HCT116 (cell line): ENCODE measurements at regions not wholly inside any gene's neighbourhood (a gene's known extent, or its start where the extent isn't known, plus 50 kb on each side); places are given as distances from the start of the nearest gene placed in this dataset.
"Not testable (repeated sequence)": the region's sequence is repeated elsewhere in the genome, so short reads cannot be mapped to it uniquely, and the experiment has no call there.

Experiments
- EZH2 ChIP-seq: fragments of 200-600 bp; sonication (generic); IDR thresholded peaks from 2 replicates; pipeline ENCODE4 v1.6.1; 2017; ENCODE audit warnings: antibody characterized with exemption, mixed run types
- EZH2phosphoT487 ChIP-seq: fragments of 200-600 bp; IDR thresholded peaks from 2 replicates; pipeline ENCODE4 v1.6.1; 2018; ENCODE audit warnings: antibody characterized with exemption, borderline replicate concordance
- POLR2A ChIP-seq: IDR thresholded peaks from 2 replicates; pipeline ENCODE4 v1.7.0; 2011; ENCODE audit warnings: borderline replicate concordance; ENCODE audit not compliant: insufficient read depth, insufficient read length; ENCODE audit errors: extremely low read depth
- RAD21 ChIP-seq: IDR thresholded peaks from 2 replicates; pipeline ENCODE4 v1.6.1; 2012; ENCODE audit warnings: low read depth, mild to moderate bottlenecking
- REST ChIP-seq: IDR thresholded peaks from 2 replicates; pipeline ENCODE4 v1.6.1; 2012; ENCODE audit warnings: low read depth
- SIN3A ChIP-seq: IDR thresholded peaks from 2 replicates; pipeline ENCODE4 v1.6.1; 2012; ENCODE audit warnings: low read depth
- SRF ChIP-seq: IDR thresholded peaks from 2 replicates; pipeline ENCODE4 v1.6.1; 2012; ENCODE audit warnings: low read depth
- ZNF274 ChIP-seq: fragments of 200-500 bp; sonication (Bioruptor generic); IDR thresholded peaks from 2 replicates; pipeline ENCODE4 v1.6.1; 2014; ENCODE audit warnings: mild to moderate bottlenecking, low read depth, low read length, inconsistent platforms
- TF ChIP-seq, protein P1 (sequence below), 3 experiments: fragments of 200-600 bp in 1 of 3; sonication (generic) in 1 of 3; IDR thresholded peaks in 2 of 3; conservative IDR thresholded peaks in 1 of 3; 2 replicates each; pipeline ENCODE4 v1.5.1; 2012 to 2017; ENCODE audit warnings: low read depth in 2 of 3, low read length in 2 of 3, antibody characterized with exemption in 1 of 3, borderline replicate concordance in 1 of 3, control low read depth in 1 of 3, mild to moderate bottlenecking in 1 of 3, mixed read lengths in 1 of 3, mixed run types in 1 of 3, moderate library complexity in 1 of 3; ENCODE audit not compliant: insufficient read depth in 1 of 3
- TF ChIP-seq, protein P2 (sequence below): IDR thresholded peaks from 2 replicates; pipeline ENCODE4 v1.6.1; 2011; ENCODE audit warnings: mild to moderate bottlenecking, low read length, moderate library complexity; ENCODE audit not compliant: insufficient replicate concordance; ENCODE audit errors: extremely low read depth

DNA sequence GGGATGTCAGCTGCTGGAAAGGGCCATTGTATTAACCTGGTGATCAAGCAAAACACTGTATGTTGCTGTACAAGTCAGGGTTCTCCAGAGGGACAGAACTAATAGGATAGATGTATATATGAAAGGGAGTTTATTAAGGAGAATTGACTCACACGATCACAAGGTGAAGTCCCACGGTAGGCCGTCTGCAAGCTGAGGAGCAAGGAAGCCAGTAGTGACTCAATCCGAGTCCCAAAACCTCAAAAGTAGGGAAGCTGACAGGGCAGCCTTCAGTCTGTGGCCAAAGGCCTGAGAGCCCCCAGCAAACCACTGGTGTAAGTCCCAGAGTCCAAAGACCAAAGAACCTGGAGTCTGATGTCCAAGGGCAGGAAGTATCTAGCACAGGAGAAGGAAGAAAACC is 116.0 kb upstream of the DAP start:
- not testable (repeated sequence) for TF ChIP-seq POLR2A, ZNF274, SIN3A, REST, RAD21, EZH2, SRF, EZH2phosphoT487
- TF ChIP-seq, protein P1, sequence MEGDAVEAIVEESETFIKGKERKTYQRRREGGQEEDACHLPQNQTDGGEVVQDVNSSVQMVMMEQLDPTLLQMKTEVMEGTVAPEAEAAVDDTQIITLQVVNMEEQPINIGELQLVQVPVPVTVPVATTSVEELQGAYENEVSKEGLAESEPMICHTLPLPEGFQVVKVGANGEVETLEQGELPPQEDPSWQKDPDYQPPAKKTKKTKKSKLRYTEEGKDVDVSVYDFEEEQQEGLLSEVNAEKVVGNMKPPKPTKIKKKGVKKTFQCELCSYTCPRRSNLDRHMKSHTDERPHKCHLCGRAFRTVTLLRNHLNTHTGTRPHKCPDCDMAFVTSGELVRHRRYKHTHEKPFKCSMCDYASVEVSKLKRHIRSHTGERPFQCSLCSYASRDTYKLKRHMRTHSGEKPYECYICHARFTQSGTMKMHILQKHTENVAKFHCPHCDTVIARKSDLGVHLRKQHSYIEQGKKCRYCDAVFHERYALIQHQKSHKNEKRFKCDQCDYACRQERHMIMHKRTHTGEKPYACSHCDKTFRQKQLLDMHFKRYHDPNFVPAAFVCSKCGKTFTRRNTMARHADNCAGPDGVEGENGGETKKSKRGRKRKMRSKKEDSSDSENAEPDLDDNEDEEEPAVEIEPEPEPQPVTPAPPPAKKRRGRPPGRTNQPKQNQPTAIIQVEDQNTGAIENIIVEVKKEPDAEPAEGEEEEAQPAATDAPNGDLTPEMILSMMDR (IDR thresholded peaks at IDR 0.05 in 2 of 3, conservative IDR thresholded peaks at IDR 0.05 in 1 of 3; ENCODE audit: borderline replicate concordance in 1 of 3, insufficient read depth in 1 of 3, low read depth in 2 of 3, low read length in 2 of 3) = not testable (repeated sequence)
- TF ChIP-seq, protein P2, sequence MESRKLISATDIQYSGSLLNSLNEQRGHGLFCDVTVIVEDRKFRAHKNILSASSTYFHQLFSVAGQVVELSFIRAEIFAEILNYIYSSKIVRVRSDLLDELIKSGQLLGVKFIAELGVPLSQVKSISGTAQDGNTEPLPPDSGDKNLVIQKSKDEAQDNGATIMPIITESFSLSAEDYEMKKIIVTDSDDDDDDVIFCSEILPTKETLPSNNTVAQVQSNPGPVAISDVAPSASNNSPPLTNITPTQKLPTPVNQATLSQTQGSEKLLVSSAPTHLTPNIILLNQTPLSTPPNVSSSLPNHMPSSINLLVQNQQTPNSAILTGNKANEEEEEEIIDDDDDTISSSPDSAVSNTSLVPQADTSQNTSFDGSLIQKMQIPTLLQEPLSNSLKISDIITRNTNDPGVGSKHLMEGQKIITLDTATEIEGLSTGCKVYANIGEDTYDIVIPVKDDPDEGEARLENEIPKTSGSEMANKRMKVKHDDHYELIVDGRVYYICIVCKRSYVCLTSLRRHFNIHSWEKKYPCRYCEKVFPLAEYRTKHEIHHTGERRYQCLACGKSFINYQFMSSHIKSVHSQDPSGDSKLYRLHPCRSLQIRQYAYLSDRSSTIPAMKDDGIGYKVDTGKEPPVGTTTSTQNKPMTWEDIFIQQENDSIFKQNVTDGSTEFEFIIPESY = not testable (repeated sequence)
